IPS-20b (cell line): ENCODE measurements at regions not wholly inside any gene's neighbourhood (a gene's known extent, or its start where the extent isn't known, plus 50 kb on each side); places are given as distances from the start of the nearest gene placed in this dataset.
"Not testable (repeated sequence)": the region's sequence is repeated elsewhere in the genome, so short reads cannot be mapped to it uniquely, and the experiment has no call there.

Source experiments
- H3K27ac ChIP-seq: one replicate; pipeline ENCODE4 v1.5.1; 2013; ENCODE audit warnings: low read length
- H3K27me3 ChIP-seq: 2 replicates; pipeline ENCODE4 v1.6.1; 2013; ENCODE audit warnings: mild to moderate bottlenecking, low read length, inconsistent platforms; ENCODE audit not compliant: insufficient read depth
- H3K36me3 ChIP-seq: 2 replicates; pipeline ENCODE4 v1.6.1; 2013; ENCODE audit warnings: low read depth, mild to moderate bottlenecking, inconsistent platforms, low read length, moderate library complexity; ENCODE audit not compliant: insufficient read depth
- H3K4me1 ChIP-seq: 2 replicates; pipeline ENCODE4 v1.6.1; 2013; ENCODE audit warnings: mild to moderate bottlenecking, control low read depth, inconsistent platforms, low read length, moderate library complexity; ENCODE audit not compliant: insufficient read depth
- H3K4me3 ChIP-seq: 2 replicates; pipeline ENCODE4 v1.5.1; 2013; ENCODE audit warnings: mild to moderate bottlenecking, low read length, inconsistent platforms
- H3K9ac ChIP-seq: 2 replicates; pipeline ENCODE4 v1.6.1; 2013; ENCODE audit warnings: low read depth, mild to moderate bottlenecking, inconsistent platforms, low read length, moderate library complexity
- H3K9me3 ChIP-seq: 2 replicates; pipeline ENCODE4 v1.6.1; 2013; ENCODE audit warnings: mild to moderate bottlenecking, low read depth, low read length, inconsistent platforms; ENCODE audit not compliant: insufficient read depth

GRCh38 chr11:134847083-134847715, 435.2 kb upstream of the B3GAT1 start:
- 0 out of 2 replicates have a peak, but pooled peaks cover 4% of the 10 kb centered on the region for H3K4me1 ChIP-seq
- H3K9me3 ChIP-seq: no peaks in the 10 kb centered on the region
- no peak overlapping the region for H3K9ac ChIP-seq
- no peak overlapping the region for H3K4me3 ChIP-seq
- H3K27me3 ChIP-seq: no peaks in the 10 kb centered on the region
- no peaks in the 10 kb centered on the region for H3K36me3 ChIP-seq
- no peak overlapping the region for H3K27ac ChIP-seq

- Histone ChIP-seq H3K9ac (no peak overlapping the region), H3K4me1 (0 out of 2 replicates have a peak, but pooled peaks cover 4% of the 10 kb centered on the region), H3K9me3 (no peaks in the 10 kb centered on the region), H3K27me3 (no peaks in the 10 kb centered on the region), H3K4me3 (no peak overlapping the region), H3K27ac (no peak overlapping the region), H3K36me3 (no peaks in the 10 kb centered on the region)
These were observed 434.5 kb upstream of the B3GAT1 start for GRCh38 chr11:134846328-134847082.

- no peaks in the 10 kb centered on the region for H3K27me3 ChIP-seq
- no peaks in the 10 kb centered on the region for H3K36me3 ChIP-seq
- H3K9me3 ChIP-seq: no peaks in the 10 kb centered on the region
- no peak overlapping the region for H3K27ac ChIP-seq
- no peak overlapping the region for H3K9ac ChIP-seq
- no peaks in the 10 kb centered on the region for H3K4me1 ChIP-seq
- H3K4me3 ChIP-seq: no peak overlapping the region
These were observed 433.7 kb upstream of the B3GAT1 start for GRCh38 chr11:134845474-134846327.

- no peak overlapping the region for H3K9ac ChIP-seq
- no peaks in the 10 kb centered on the region for H3K9me3 ChIP-seq
- no peak overlapping the region for H3K4me3 ChIP-seq
- H3K4me1 ChIP-seq: no peaks in the 10 kb centered on the region
- H3K36me3 ChIP-seq: no peaks in the 10 kb centered on the region
- H3K27ac ChIP-seq: no peak overlapping the region
- no peaks in the 10 kb centered on the region for H3K27me3 ChIP-seq
These were observed 432.8 kb upstream of the B3GAT1 start for GRCh38 chr11:134844838-134845237.

GRCh38 chr11:134843735-134844134, 431.7 kb upstream of the B3GAT1 start:
- H3K4me1 ChIP-seq: no peaks in the 10 kb centered on the region
- H3K9me3 ChIP-seq: no peaks in the 10 kb centered on the region
- H3K9ac ChIP-seq: no peak overlapping the region
- H3K36me3 ChIP-seq: no peaks in the 10 kb centered on the region
- no peak overlapping the region for H3K27ac ChIP-seq
- no peaks in the 10 kb centered on the region for H3K27me3 ChIP-seq
- no peak overlapping the region for H3K4me3 ChIP-seq

GRCh38 chr11:134843020-134843419, 431.0 kb upstream of the B3GAT1 start:
- Histone ChIP-seq H3K4me1 (no peaks in the 10 kb centered on the region), H3K27ac (no peak overlapping the region), H3K4me3 (no peak overlapping the region), H3K27me3 (no peaks in the 10 kb centered on the region), H3K9me3 (no peaks in the 10 kb centered on the region), H3K36me3 (no peaks in the 10 kb centered on the region), H3K9ac (no peak overlapping the region)

GRCh38 chr11:134841972-134842371, 429.9 kb upstream of the B3GAT1 start:
- no peak overlapping the region for H3K9ac ChIP-seq
- no peaks in the 10 kb centered on the region for H3K4me1 ChIP-seq
- no peak overlapping the region for H3K27ac ChIP-seq
- H3K27me3 ChIP-seq: no peaks in the 10 kb centered on the region
- no peak overlapping the region for H3K4me3 ChIP-seq
- no peaks in the 10 kb centered on the region for H3K9me3 ChIP-seq
- H3K36me3 ChIP-seq: no peaks in the 10 kb centered on the region

GRCh38 chr11:134841411-134841810, 429.4 kb upstream of the B3GAT1 start:
- Histone ChIP-seq H3K27ac (no peak overlapping the region), H3K36me3 (no peaks in the 10 kb centered on the region), H3K9me3 (no peaks in the 10 kb centered on the region), H3K4me3 (no peak overlapping the region), H3K9ac (no peak overlapping the region), H3K4me1 (no peaks in the 10 kb centered on the region), H3K27me3 (no peaks in the 10 kb centered on the region)

- Histone ChIP-seq H3K27ac (no peak overlapping the region), H3K36me3 (no peaks in the 10 kb centered on the region), H3K4me1 (no peaks in the 10 kb centered on the region), H3K4me3 (no peak overlapping the region), H3K9me3 (no peaks in the 10 kb centered on the region), H3K27me3 (no peaks in the 10 kb centered on the region), H3K9ac (no peak overlapping the region)
These were observed 428.9 kb upstream of the B3GAT1 start for GRCh38 chr11:134840945-134841344.

GRCh38 chr11:134840165-134840564, 428.1 kb upstream of the B3GAT1 start:
- H3K27ac ChIP-seq, H3K27me3 ChIP-seq, H3K4me1 ChIP-seq, H3K9me3 ChIP-seq, H3K9ac ChIP-seq, H3K4me3 ChIP-seq, H3K36me3 ChIP-seq: not testable (repeated sequence)

GRCh38 chr11:134838708-134839107, 426.7 kb upstream of the B3GAT1 start:
- Histone ChIP-seq H3K4me3 (no peak overlapping the region), H3K27ac (no peak overlapping the region), H3K9ac (no peak overlapping the region), H3K9me3 (no peaks in the 10 kb centered on the region), H3K36me3 (no peaks in the 10 kb centered on the region), H3K4me1 (no peaks in the 10 kb centered on the region), H3K27me3 (no peaks in the 10 kb centered on the region)

- no peaks in the 10 kb centered on the region for H3K9me3 ChIP-seq
- no peak overlapping the region for H3K9ac ChIP-seq
- no peaks in the 10 kb centered on the region for H3K36me3 ChIP-seq
- no peak overlapping the region for H3K27ac ChIP-seq
- no peak overlapping the region for H3K4me3 ChIP-seq
- no peaks in the 10 kb centered on the region for H3K4me1 ChIP-seq
- no peaks in the 10 kb centered on the region for H3K27me3 ChIP-seq
These were observed 425.8 kb upstream of the B3GAT1 start for GRCh38 chr11:134837887-134838232.
